ENCODE measurements at regions not wholly inside any gene's neighbourhood (a gene's known extent, or its start where the extent isn't known, plus 50 kb on each side); places are given as distances from the start of the nearest gene placed in this dataset.

- peak; percentile 77 for DNase-seq
Observed at GRCh38 chr6:168895102-168895812, 358.4 kb downstream of the THBS2 start.

DNA sequence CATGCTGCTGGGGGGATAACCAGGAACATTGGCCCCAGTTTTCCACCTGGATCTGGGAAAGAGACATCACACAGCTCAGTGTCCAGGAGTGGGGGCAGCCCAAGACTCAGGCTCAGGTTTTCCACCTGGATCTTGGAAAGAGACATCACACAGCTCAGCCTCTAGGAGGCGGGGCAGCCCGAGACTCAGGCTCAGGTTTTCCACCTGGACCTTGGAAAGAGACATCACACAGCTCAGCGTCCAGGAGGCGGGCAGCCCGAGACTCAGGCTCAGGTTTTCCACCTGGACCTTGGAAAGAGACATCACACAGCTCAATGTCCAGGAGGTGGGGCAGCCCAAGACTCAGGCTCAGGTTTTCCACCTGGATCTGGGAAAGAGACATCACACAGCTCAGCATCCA lies 361.6 kb downstream of the THBS2 start:
- DNase-seq = no peak

DNA sequence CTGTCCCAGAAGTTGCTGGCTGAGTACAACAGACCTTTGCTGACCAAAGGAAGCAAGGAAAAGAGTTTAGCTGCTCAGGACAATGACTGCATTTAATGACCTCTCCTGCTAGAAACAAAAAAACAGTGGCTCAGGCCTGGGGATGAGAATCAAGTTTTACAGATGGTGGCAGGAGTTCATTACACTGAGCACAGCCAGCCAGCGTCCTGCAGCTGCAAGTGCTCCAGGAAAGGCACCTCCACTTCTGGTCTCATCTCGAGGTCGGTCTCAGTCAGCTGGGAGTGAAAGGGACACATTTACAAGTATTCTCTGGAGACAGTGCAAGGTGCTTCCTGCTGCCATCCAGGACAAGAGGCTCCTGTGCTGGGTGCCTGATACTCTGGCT lies 362.7 kb downstream of the THBS2 start:
- DNase-seq = no peak

DNA sequence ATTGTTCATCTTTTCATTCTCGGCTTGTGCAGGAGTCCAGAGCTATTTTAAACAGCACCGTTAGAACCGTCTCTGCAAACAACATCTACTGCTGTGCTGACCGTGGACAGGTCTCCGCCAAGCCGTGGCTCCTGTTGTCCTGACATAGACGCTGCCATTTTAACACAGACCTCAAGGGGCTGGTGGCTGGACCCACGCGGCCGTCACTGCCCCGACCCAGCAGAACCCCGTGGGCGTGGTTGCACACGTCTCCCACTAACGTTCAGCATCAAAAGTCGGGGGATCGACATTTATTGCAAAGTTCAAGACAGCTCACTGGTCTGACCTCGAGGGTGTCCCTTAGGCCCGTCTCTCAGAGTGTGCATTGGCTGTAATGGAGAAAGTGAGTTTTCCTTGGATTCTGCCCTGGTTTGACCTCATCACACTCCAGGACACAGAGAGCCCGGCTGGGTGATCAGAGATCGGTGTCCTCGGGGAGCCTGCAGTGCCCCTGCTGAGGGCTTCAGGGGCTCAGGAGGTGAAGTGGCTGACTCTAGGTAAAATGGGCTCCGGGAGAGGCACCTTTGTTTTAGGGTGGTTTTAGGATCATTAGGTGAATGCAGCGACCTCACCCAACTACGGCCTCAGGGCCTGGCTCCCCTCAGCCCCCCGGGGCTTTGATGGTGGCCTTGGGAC lies 363.2 kb downstream of the THBS2 start:
- no peak for DNase-seq

DNA sequence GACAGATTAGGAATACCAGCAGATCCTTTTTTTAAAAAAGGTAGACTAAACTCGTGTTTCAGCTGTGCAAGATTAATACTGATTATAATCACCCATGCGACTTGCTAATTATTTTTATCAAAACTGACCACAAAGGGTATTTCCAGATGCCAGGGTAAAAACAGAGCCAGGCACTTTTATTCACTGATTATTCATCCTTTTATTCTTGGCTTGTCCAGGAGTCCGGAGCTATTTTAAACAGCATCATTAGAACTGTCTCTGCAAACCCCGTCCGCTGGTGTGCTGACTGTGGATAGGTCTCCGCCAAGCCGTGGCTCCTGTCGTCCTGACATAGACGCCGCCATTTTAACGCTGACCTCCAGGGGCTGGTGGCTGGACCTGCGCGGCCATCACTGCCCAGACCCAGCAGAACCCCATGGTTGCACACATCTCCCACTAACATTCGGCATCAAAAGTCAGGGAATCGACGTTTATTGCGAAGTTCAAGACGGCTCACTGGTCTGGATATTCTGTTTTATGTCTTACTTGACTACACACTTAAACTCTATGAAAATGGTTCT lies 364.8 kb downstream of the THBS2 start:
- DNase-seq = no peak

DNA sequence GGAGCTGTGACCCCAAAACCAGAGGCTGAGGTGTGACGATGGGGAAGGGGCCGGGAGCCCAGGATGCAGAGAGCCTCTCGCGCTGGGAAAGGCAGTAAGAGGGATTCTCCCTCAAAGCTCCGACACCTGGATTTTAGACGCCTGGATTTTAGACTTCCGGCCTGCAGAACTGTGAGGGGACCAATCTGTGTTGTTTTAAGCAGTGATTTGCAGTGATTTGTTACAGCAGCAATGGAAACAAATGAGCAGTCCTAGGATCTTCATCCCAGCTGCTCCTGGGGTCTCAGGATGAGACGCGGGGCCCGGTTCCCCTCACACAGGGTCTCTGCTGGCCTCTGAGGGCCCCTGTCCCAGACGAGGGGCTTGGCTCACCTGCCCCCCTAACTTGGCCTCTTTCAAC lies 365.5 kb downstream of the THBS2 start:
- DNase-seq = no peak

- no peak for DNase-seq
Observed at GRCh38 chr6:168887621-168888020, 366.0 kb downstream of the THBS2 start.

DNA sequence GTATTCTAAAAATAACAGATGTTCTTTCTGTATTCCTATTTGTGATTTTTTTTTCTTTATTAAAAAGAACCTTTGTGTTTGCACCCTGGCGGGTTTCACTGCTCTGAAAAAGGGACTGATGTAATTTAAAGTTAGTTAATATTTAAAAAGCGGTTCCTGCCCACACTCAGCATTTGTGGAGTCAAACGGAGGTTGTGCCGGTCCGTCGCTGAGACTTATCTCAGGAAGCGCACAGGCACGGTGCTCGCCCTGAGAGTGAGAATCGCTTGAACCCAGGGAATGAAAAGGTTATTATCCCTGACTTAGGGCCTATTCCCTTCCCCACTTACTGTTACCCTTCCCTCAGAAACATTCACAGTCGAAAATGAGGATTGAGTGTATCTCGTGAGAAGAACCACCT lies 366.7 kb downstream of the THBS2 start:
- no peak for DNase-seq

GRCh38 chr6:168885751-168886742 lies 367.6 kb downstream of the THBS2 start:
- DNase-seq = no peak

GRCh38 chr6:168885196-168885595 lies 368.4 kb downstream of the THBS2 start:
- DNase-seq = no peak

DNA sequence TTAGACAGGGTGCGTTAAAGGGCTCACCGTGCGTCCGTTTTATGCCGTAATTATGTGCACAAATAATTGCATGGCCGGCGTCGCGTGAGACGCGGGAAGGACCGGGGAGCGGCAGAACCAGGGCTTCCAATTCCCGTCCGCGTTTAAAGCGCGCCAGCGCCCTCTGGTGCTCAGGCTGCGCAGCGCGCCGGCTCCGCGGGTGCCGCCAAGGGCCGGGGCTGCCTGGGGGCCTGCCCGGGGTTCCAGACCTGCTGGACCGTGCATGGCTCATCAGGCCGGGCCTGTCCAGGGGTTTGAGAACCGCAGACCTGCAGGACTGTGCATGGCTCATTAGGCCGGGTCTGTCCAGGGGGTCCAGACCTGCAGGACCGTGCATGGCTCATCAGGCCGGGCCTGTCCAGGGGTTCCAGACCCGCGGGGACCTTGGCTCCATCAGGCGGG lies 369.0 kb downstream of the THBS2 start:
- peak; percentile 80 for DNase-seq

- no peak for DNase-seq
Observed at GRCh38 chr6:168884050-168884645, 369.5 kb downstream of the THBS2 start.

DNA sequence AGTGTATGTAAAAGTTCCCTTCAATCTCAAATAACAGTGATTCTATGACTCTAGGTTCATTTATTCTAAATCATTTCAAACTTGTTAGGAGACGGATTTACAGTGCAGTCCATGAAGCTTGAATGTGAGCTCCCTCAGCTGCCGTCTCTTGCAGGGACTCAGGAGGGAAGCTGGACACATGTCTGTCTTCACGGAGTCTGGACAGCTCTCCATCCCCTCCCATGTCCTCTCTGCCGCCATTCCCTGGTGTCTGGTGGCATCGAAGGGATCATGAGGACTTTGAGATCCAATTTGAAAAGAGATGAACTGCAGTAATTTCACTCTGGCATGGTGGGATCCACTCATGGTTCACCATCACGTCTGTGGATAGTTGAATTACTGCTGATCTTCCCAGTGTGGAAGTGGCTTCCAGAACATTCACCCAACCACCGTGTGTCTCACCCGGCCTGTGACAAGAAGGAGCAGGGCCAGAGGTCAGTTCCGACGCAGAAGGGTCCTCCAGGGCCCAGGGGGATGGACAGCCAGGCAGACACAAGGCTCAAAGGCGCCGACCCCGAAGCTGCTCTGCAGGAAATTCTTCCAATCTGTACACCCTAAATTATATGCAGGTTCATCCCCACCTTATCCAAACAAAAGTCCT lies 370.1 kb downstream of the THBS2 start:
- DNase-seq = no peak

GRCh38 chr6:168880271-168880670 lies 373.4 kb downstream of the THBS2 start:
- no peak for DNase-seq

DNA sequence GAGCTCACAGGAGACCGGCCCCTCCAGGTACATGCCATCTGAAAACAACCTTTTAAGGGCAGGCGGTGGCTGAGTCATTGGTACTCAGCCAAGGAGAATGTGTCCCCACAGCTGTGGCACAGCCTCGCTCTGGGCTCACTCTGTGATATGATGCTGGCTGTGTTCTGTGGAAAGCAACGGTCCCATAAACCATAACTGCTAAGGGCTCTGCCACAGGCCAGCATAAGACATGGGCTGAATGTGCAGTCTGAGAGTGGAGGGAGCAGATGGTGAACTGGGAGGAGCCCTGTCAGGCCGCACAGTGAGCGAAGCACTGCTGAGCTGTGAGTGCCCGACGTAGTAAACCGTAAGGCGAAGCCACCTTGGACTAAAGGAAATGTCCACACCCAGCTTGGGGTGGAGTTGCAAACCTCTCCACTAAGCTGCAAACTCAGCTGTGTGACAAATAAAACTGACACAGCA lies 375.8 kb downstream of the THBS2 start:
- no peak for DNase-seq

DNA sequence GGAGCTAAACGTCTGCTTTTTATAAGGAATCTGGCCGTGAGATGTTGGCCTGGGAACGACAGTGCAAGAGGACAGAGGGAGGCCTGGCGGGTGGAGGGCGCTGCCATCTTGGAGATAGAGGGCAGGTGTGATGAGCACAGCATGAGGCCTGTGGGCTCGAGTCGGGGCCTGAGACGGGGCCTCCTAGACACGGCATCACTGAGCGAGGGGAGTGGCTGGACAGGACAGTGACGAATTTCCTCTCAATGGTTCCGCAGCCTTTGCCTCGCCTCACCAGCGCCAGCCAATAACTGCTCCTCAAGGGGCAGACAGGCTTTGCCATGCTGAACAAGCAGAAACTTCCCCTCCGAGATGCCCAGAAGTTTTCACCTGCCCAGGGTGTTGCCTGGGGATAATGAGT lies 376.7 kb downstream of the THBS2 start:
- DNase-seq = no peak

- no peak for DNase-seq
Observed at GRCh38 chr6:168875811-168876576, 377.7 kb downstream of the THBS2 start.

GRCh38 chr6:168874637-168875036 lies 379.0 kb downstream of the THBS2 start:
- no peak for DNase-seq

DNA sequence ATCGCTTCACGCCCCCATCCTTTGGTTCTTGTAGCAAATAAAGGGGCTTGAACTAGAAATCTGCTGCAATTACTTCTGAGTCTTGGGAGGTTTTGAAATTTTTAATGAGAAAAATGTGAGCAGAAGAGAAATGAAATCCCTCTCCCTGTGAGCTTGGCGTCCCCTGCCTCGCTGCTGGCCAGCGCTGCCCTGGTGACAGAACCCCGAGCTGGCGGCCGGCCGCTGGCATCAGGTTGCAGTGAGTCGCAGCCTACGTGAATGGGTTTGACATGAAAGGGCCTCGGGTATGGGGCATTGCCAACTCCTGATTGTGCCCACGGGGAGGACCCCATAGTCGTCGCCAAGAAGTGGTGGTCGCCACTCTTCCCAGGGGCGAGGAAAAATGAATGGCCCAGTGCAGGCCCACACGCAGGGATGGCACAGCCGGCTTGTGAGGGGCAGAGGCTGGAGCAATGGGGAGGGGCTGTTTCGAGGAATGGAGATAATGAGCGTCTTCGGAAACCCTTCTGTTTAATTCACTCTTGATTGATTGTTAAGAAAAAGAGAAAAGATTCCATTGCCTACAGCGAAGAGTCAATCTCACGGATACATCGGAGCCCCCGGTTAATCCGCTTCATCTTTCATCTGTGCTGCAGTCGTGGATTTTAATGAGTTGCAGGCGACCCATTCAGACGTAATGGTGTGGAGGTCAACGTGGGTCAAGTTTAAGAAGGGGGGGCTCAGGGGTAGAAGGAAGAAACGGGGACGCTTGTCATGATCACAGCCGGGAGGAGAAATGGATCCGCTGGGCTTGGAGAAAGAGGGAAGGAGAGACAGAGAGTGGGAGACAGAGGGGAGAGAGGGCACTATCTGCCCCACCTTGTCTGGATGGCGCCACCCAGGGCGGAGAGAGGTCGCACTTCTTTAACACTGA lies 380.1 kb downstream of the THBS2 start:
- no peak for DNase-seq

- no peak for DNase-seq
Observed at GRCh38 chr6:168871642-168872315, 381.9 kb downstream of the THBS2 start.

Measured in activated naive CD4-positive, alpha-beta T cell treated with anti-CD3 and anti-CD28 coated beads, Interleukin-2, amount 50 U/mL, for 16 hours (primary cell).